ENCODE measurements at regions not wholly inside any gene's neighbourhood (a gene's known extent, or its start where the extent isn't known, plus 50 kb on each side); places are given as distances from the start of the nearest gene placed in this dataset.

DNA sequence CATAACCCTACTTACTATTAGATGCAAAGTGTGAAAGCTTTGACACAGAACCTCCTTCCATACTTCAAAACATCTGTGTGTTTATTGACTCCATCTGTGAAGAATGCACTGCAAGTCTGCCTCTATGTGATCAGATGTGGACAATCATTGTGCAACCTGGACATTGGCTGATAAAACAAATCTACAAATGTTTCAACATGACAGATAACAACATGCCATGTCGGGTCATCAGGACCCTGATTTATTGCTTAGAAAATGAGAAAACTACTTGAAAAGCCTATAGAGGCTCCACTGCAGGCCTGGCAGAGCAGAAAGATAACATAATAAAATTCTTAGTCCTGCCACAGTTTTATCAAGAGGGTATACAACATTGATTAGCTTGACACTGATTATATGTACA lies 1286.4 kb downstream of the GRIK2 start:
- DNase-seq = no peak

DNA sequence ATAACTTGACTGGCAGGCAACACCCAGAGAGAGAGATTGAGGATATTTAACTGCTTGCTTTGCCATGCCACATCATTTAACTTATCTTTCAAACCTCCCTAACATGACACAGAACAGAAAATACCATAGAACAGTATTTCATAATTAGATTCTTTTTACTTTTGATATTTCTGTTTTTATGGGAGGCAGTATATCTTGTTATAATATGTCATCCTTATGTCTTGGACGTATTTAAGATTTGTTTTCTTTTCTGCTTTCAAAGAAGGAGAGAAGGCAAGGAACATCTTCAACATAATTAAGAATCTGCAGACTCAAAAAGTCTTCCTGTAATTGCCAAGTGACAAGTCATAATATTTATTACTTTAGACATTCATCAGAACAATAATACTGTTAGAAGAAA lies 1283.7 kb downstream of the GRIK2 start:
- DNase-seq = no peak

- no peak for DNase-seq
These were observed 1277.2 kb downstream of the GRIK2 start for GRCh38 chr6:102670735-102671134.

DNA sequence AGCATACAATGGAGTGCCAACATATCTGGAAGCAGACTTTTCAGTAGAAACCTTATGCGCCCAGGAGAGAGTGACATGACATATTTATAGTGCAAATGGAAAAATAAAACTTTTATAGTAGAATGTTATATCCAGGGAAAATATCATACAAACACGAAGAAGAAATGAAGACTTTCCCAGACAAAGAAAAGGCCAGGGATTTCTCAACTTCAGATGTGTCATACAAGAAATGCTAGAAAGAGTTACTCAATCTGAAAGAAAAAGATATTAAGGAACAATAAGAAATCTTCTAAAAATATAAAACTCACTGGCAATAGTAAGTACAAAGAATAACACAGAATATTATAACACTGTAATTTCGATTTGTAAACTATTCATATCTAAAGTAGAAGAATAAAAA lies 1269.3 kb downstream of the GRIK2 start:
- DNase-seq = no peak

DNA sequence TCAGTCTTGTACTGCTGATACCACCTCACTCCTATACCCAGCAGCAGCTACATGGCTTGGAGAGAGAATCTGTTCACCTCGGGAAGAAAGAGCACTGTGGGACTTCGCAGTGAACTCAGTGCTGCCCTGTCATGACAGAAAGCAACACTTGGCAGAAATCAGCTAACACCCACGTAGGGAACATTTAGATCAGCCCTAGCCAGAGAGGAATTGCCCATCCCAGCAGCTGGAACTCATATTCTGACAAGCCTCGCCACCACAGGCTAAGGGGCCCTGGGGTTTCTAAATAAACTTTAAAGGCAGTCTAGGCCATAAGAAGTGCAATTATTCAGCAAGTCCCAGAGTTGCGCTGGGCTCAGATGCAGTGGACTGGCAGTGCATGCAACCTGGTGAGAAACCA lies 1266.8 kb downstream of the GRIK2 start:
- DNase-seq = no peak

DNA sequence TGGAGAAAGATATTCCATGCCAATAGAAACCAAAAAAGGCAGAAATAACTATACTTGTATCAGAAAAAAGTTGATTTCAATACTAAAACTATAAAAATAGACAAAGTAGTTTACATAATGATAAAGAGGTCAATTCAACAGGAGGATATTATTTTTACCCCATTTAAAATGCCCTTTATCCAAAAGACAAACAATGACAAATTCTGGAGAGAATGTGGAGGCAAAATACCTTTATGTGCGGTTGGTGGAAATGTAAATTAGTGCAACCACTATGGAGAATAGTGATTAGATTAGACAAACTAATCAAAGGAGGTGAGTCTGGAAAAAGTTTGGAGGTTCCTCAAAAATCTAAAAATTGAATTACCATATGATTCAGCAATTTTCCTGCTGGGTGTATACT lies 1262.3 kb downstream of the GRIK2 start:
- DNase-seq = no peak

GRCh38 chr6:102641426-102641825 lies 1247.9 kb downstream of the GRIK2 start:
- DNase-seq = no peak

GRCh38 chr6:102631921-102632320 lies 1238.4 kb downstream of the GRIK2 start:
- DNase-seq = no peak

DNA sequence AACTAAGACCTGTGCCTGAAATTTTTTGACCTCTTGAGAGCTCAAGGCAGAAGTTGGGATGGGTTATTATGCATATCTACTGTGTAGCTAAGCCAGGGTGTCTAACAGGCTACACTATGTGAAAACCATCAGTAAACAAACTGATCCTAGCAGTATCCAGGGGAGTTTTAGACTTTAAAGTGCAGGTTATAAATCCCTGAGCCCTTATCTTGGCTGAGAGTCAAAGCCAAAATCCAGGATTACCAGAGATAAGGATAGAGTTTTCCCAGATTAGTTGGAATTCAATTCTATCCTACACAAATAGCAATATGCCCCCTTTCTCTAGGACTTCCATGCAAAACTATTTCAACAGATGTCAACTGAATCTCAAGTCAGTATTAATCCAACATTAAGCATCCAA lies 1229.7 kb downstream of the GRIK2 start:
- no peak for DNase-seq

DNA sequence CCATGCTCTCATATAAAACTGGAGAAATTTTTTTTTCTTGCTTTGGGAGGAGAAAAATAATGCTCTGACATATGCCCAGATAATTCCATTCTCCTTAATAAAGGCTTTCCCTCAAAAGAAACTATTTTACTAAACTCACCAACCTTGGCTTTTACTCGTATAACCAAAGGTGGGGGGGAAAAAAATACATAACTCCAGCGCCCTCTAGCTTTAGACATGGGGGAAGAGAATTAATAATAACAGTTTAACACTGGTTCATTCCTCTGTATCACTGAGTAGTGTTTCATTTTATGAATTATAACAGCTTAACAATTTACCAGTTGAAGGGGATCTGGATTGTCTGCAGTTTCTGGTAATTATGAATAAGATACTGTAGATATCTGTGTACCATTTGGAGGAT lies 1226.1 kb downstream of the GRIK2 start:
- DNase-seq = no peak

DNA sequence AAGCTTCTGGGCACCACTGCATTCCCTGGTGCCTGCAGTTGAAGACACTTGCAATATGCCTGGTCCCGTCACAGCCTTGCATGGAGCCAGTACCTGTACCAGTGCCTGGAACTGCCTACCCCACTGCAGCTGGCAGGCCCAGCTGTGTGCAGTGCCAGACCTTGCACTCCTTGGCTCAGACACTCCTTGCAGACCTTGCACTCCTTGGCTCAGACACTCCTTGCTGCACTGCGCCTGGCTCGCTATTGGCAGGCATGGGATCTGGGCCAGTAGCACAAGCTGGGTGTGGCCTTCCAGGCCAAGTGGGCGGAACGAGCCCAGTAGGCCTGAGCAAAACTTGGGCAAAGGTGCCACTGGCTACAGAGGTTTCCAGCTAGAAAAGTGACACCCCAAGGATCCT lies 1189.1 kb downstream of the GRIK2 start:
- no peak for DNase-seq

GRCh38 chr6:102581378-102582124 lies 1188.0 kb downstream of the GRIK2 start:
- no peak for DNase-seq

DNA sequence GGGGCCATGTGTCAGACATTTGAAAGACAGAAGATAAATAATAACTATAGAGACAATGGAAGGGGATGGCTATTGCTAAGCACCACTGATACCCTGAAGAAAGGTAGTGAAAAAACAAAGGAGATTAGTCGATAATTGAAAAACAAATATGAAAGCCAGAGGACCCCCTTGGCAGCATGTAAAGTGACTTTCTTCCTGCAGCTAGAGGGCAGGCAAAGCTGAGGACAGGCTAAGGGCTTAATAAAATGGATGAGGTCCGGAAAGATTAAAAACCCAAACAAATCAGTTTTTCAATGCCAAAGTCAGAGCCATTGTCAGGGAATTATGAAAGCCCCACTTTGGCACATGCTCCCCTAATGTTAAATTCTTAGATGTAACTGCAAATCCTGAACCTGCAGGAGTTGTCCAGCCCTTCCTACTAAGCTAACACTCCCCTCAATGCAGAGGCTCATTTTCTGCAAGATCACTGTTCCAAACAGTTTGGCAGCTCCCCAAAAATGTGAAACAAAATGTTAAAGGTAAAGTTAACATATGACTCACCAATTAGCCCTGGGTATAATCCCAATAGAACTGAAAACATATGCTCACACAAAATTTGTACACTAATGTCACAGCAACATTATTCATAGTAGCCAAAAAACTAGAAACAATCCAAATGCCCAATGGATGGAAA lies 1177.9 kb downstream of the GRIK2 start:
- no peak for DNase-seq

- DNase-seq = no peak
These were observed 1169.2 kb downstream of the GRIK2 start for GRCh38 chr6:102562713-102563112.

DNA sequence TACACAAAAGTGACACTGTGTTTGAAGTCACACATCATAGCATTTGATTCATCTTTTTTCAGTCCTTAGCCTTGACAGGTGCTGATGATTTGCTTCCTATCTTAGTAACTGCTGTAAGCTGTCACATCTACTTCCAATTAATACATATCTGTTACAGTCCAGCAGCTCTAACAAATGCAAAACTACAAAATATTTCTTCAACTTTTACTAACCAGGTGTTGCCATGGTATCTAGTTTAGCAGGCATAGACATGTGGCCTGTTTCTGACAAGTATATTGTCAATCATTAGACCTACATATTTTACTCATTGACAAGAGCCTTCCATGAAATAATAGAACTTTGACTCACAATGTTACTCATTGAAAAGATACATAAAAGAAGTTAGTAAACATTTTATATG lies 1159.7 kb downstream of the GRIK2 start:
- DNase-seq = no peak

- DNase-seq = no peak
These were observed 1155.8 kb downstream of the GRIK2 start for GRCh38 chr6:102549221-102549874.

GRCh38 chr6:102525336-102525735 lies 1131.8 kb downstream of the GRIK2 start:
- DNase-seq = no peak

DNA sequence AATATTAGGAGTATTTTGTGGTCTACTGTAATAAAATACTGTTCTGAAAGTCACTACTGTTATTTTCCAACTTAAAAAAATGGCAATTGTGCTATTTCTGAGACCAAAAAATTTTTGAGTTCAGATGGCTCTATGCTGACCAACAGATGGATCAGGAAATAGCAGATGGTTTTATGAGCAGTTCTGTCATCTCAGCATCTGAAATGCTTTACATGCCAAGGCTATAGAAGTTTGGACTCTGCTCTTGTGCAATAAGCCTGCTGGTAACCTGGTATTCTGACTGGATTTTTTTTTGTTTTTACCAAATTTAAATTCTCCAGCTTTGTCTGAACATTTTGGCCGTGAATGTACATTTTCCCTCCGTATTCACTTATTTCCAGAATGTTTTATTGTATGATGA lies 1127.5 kb downstream of the GRIK2 start:
- DNase-seq = no peak

DNA sequence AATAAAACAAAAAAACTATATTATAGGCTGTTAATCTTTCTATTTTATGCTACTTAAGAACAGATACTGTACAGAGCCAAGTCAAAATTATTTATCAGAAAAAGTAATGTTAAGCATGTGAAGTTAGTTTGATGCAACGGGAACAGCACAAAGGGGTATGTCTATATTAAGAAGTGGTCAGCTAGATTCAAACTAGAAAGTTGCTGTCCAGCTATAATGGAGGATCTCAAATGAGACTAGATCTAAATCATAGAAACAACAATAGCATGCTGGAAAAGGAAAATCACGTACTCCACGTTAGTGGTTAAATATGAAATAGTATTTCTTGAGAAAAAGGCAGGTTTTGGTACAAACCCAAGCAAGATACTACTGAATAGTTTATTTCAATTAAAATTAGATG lies 1124.0 kb downstream of the GRIK2 start:
- no peak for DNase-seq

DNA sequence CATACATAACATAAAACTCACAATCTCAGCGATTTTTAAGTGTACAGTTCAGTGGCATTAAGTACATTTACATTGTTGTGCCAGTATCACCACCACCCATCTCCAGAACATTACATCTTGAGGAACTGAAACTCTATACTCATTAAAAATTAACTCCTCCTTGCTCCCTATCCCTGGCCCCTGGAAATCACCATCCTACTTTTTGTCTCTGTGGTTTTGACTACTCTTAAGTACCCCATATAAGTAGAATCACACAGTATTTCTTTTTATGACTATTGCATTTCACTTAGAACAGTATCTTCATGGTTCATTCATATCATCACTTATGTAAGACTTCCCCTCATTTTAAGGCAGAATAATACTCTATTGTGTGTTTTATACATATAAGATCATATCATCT lies 1108.1 kb downstream of the GRIK2 start:
- DNase-seq = no peak

GRCh38 chr6:102494808-102495207 lies 1101.3 kb downstream of the GRIK2 start:
- no peak for DNase-seq

- no peak for DNase-seq
These were observed 1100.0 kb downstream of the GRIK2 start for GRCh38 chr6:102493485-102493884.

GRCh38 chr6:102488729-102489128 lies 1095.2 kb downstream of the GRIK2 start:
- DNase-seq = no peak

DNA sequence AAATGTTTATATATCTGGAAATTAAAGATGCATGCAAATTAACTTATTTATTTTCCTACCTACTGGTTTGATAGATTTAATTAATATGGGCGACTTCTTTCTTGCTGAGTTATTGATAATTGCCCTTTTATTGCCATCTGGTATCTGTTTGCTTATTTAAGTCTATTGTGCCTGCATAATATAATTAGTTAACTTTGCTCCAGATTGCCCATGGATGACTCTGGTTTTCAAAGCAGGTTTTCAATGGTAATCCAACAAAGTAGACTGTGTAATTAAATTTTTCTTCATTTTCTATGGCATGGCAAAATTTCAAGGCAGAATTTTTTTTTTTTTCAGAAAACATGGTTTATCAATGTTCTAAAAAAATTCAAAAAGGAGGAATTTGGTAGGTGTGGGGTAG lies 1092.0 kb downstream of the GRIK2 start:
- no peak for DNase-seq

Measured in NCI-H2107 (cell line).